Caki2 (cell line): ENCODE measurements at regions not wholly inside any gene's neighbourhood (a gene's known extent, or its start where the extent isn't known, plus 50 kb on each side); places are given as distances from the start of the nearest gene placed in this dataset.
"Not testable (repeated sequence)": the region's sequence is repeated elsewhere in the genome, so short reads cannot be mapped to it uniquely, and the experiment has no call there.

Experiments
- DNase-seq: peaks from one replicate; pipeline ENCODE4 v3.0.0-alpha.2; 2015; ENCODE audit warnings: low read depth
- in situ Hi-C: cut with HindIII; loops from 2 replicates; pipeline ENCODE4 v1.10.0; 2016; ENCODE audit warnings: low sequenced_read_pairs, low pct_unique_long_range_greater_than_20kb, mixed read lengths

- no peak for DNase-seq
- in situ Hi-C loops: no loop called here
These were observed 122.2 kb downstream of the NOC3L start for GRCh38 chr10:94240491-94240890.

GRCh38 chr10:94240901-94241300 lies 121.8 kb downstream of the NOC3L start:
- no peak for DNase-seq
- in situ Hi-C loops: no loop called here

- in situ Hi-C loops: no loop called here
- no peak for DNase-seq
These were observed 111.6 kb downstream of the NOC3L start for GRCh38 chr10:94251098-94251497.

- DNase-seq: no peak
- in situ Hi-C loops: no loop called here
These were observed 111.2 kb downstream of the NOC3L start for GRCh38 chr10:94251568-94251967.

- DNase-seq, in situ Hi-C loops: not testable (repeated sequence)
These were observed 105.3 kb downstream of the NOC3L start for GRCh38 chr10:94257407-94257806.

GRCh38 chr10:94260455-94260854 lies 102.3 kb downstream of the NOC3L start:
- in situ Hi-C loops: no loop called here
- no peak for DNase-seq

GRCh38 chr10:94264085-94264484 lies 98.7 kb downstream of the NOC3L start:
- in situ Hi-C loops: no loop called here
- DNase-seq: no peak

- in situ Hi-C loops: no loop called here
- DNase-seq: no peak
These were observed 96.6 kb downstream of the NOC3L start for GRCh38 chr10:94266091-94266490.

- in situ Hi-C loops: no loop called here
- no peak for DNase-seq
These were observed 94.1 kb downstream of the NOC3L start for GRCh38 chr10:94268652-94269051.

GRCh38 chr10:94274142-94274787 lies 88.5 kb downstream of the NOC3L start:
- in situ Hi-C loops: no loop called here
- DNase-seq: no peak

- no peak for DNase-seq
- in situ Hi-C loops: no loop called here
These were observed 86.6 kb downstream of the NOC3L start for GRCh38 chr10:94276140-94276539.

- in situ Hi-C loops: no loop called here
- DNase-seq: no peak
These were observed 85.3 kb downstream of the NOC3L start for GRCh38 chr10:94277450-94277849.

GRCh38 chr10:94279835-94280709 lies 82.7 kb downstream of the NOC3L start:
- in situ Hi-C loops: no loop called here
- peak; percentile 8 for DNase-seq

GRCh38 chr10:94281654-94282053 lies 81.1 kb downstream of the NOC3L start:
- no peak for DNase-seq
- in situ Hi-C loops: no loop called here

- in situ Hi-C loops: no loop called here
- no peak for DNase-seq
These were observed 80.4 kb downstream of the NOC3L start for GRCh38 chr10:94282369-94282768.
